Muscle layer of colon (tissue), 2 donors: ENCODE measurements at regions not wholly inside any gene's neighbourhood (a gene's known extent, or its start where the extent isn't known, plus 50 kb on each side); places are given as distances from the start of the nearest gene placed in this dataset.
A peak's percentile ranks its signal among the peaks of the same experiment; 100 is the strongest.

Source experiments
- H3K27ac ChIP-seq: one replicate; pipeline ENCODE4 v1.7.0; 2013; ENCODE audit warnings: low read depth, mild to moderate bottlenecking, low read length, moderate library complexity
- H3K27me3 ChIP-seq, 2 donors: one replicate each; pipeline ENCODE4 v1.7.0; 2013; ENCODE audit warnings: low read length in 2 of 2, mild to moderate bottlenecking in 2 of 2; ENCODE audit not compliant: insufficient read depth in 2 of 2, control insufficient read depth in 1 of 2
- H3K36me3 ChIP-seq: one replicate; pipeline ENCODE4 v1.7.0; 2013; ENCODE audit warnings: mild to moderate bottlenecking, low read length; ENCODE audit not compliant: insufficient read depth
- H3K4me1 ChIP-seq: one replicate; pipeline ENCODE4 v1.7.0; 2013; ENCODE audit warnings: mild to moderate bottlenecking, low read length; ENCODE audit not compliant: insufficient read depth
- H3K4me3 ChIP-seq, 2 donors: one replicate each; pipeline ENCODE4 v1.7.0; 2013; ENCODE audit warnings: low read length in 2 of 2, low read depth in 1 of 2, mild to moderate bottlenecking in 1 of 2, moderate library complexity in 1 of 2
- H3K9ac ChIP-seq: one replicate; pipeline ENCODE4 v1.7.0; 2013; ENCODE audit warnings: low read length
- H3K9me3 ChIP-seq: one replicate; pipeline ENCODE4 v1.7.0; 2013; ENCODE audit warnings: mild to moderate bottlenecking, low read length
- donor health status: abdominal sarcoma.
- donor health status: Adenocarcinoma of cecum.

- H3K9ac ChIP-seq = no peak overlapping the region
- H3K9me3 ChIP-seq = no peaks in the 10 kb centered on the region
- no peaks in the 10 kb centered on the region for H3K27me3 ChIP-seq
- H3K4me3 ChIP-seq = no peak overlapping the region
- no peaks in the 10 kb centered on the region for H3K4me1 ChIP-seq
- H3K36me3 ChIP-seq = no peaks in the 10 kb centered on the region
- H3K27ac ChIP-seq = no peak overlapping the region
Measured at GRCh38 chr11:45362636-45363035, 76.5 kb upstream of the SYT13 start.

GRCh38 chr11:45361551-45361950 lies 75.4 kb upstream of the SYT13 start:
- Histone ChIP-seq H3K9ac (no peak overlapping the region), H3K27ac (no peak overlapping the region), H3K4me3 (no peak overlapping the region), H3K4me1 (no peaks in the 10 kb centered on the region), H3K27me3 (no peaks in the 10 kb centered on the region), H3K9me3 (no peaks in the 10 kb centered on the region), H3K36me3 (no peaks in the 10 kb centered on the region)

- Histone ChIP-seq H3K9me3 (no peaks in the 10 kb centered on the region), H3K4me3 (peak overlapping the region; percentile 58 to 66), H3K36me3 (no peaks in the 10 kb centered on the region), H3K27ac (no peak overlapping the region), H3K27me3 (no peaks in the 10 kb centered on the region), H3K9ac (no peak overlapping the region), H3K4me1 (peaks cover 7% of the 10 kb centered on the region)
Measured at GRCh38 chr11:45355706-45356041, 69.5 kb upstream of the SYT13 start.

GRCh38 chr11:45354976-45355705 lies 69.0 kb upstream of the SYT13 start:
- no peak overlapping the region for H3K27ac ChIP-seq
- peak overlapping the region; percentile 58 to 66 for H3K4me3 ChIP-seq
- no peaks in the 10 kb centered on the region for H3K36me3 ChIP-seq
- no peaks in the 10 kb centered on the region for H3K9me3 ChIP-seq
- no peaks in the 10 kb centered on the region for H3K27me3 ChIP-seq
- peaks cover 7% of the 10 kb centered on the region for H3K4me1 ChIP-seq
- no peak overlapping the region for H3K9ac ChIP-seq

GRCh38 chr11:45348729-45349128 lies 62.6 kb upstream of the SYT13 start:
- Histone ChIP-seq H3K9ac (no peak overlapping the region), H3K4me3 (no peak overlapping the region), H3K36me3 (no peaks in the 10 kb centered on the region), H3K27me3 (no peaks in the 10 kb centered on the region), H3K4me1 (no peaks in the 10 kb centered on the region), H3K9me3 (no peaks in the 10 kb centered on the region), H3K27ac (no peak overlapping the region)

GRCh38 chr11:45347348-45348082 lies 61.4 kb upstream of the SYT13 start:
- Histone ChIP-seq H3K36me3 (no peaks in the 10 kb centered on the region), H3K4me3 (no peak overlapping the region), H3K9me3 (no peaks in the 10 kb centered on the region), H3K27ac (no peak overlapping the region), H3K9ac (no peak overlapping the region), H3K4me1 (no peaks in the 10 kb centered on the region), H3K27me3 (no peaks in the 10 kb centered on the region)

- H3K4me1 ChIP-seq = no peaks in the 10 kb centered on the region
- H3K27ac ChIP-seq = no peak overlapping the region
- no peak overlapping the region for H3K9ac ChIP-seq
- H3K4me3 ChIP-seq = no peak overlapping the region
- no peaks in the 10 kb centered on the region for H3K9me3 ChIP-seq
- H3K27me3 ChIP-seq = no peaks in the 10 kb centered on the region
- H3K36me3 ChIP-seq = no peaks in the 10 kb centered on the region
Measured at GRCh38 chr11:45345491-45345890, 59.4 kb upstream of the SYT13 start.

- Histone ChIP-seq H3K36me3 (no peaks in the 10 kb centered on the region), H3K4me3 (no peak overlapping the region), H3K9ac (no peak overlapping the region), H3K4me1 (no peaks in the 10 kb centered on the region), H3K27ac (no peak overlapping the region), H3K9me3 (no peaks in the 10 kb centered on the region), H3K27me3 (no peaks in the 10 kb centered on the region)
Measured at GRCh38 chr11:45344028-45344427, 57.9 kb upstream of the SYT13 start.

GRCh38 chr11:45343444-45343843 lies 57.3 kb upstream of the SYT13 start:
- H3K4me1 ChIP-seq = no peaks in the 10 kb centered on the region
- H3K36me3 ChIP-seq = no peaks in the 10 kb centered on the region
- no peaks in the 10 kb centered on the region for H3K27me3 ChIP-seq
- no peak overlapping the region for H3K9ac ChIP-seq
- no peak overlapping the region for H3K27ac ChIP-seq
- H3K4me3 ChIP-seq = no peak overlapping the region
- H3K9me3 ChIP-seq = no peaks in the 10 kb centered on the region

GRCh38 chr11:45341372-45341771 lies 55.2 kb upstream of the SYT13 start:
- H3K27me3 ChIP-seq = no peaks in the 10 kb centered on the region
- H3K36me3 ChIP-seq = no peaks in the 10 kb centered on the region
- no peak overlapping the region for H3K27ac ChIP-seq

GRCh38 chr11:45339729-45340519 lies 53.8 kb upstream of the SYT13 start:
- Histone ChIP-seq H3K27me3 (no peaks in the 10 kb centered on the region), H3K9ac (no peak overlapping the region), H3K4me1 (no peaks in the 10 kb centered on the region), H3K9me3 (no peaks in the 10 kb centered on the region), H3K4me3 (peak overlapping the region; percentile 11 to 17), H3K36me3 (no peaks in the 10 kb centered on the region), H3K27ac (no peak overlapping the region)

More at GRCh38 chr11:45341372-45341771, 55.2 kb upstream of the SYT13 start:
- H3K4me3 ChIP-seq = no peak overlapping the region
- H3K4me1 ChIP-seq = no peaks in the 10 kb centered on the region
- no peak overlapping the region for H3K9ac ChIP-seq
- no peaks in the 10 kb centered on the region for H3K9me3 ChIP-seq
